Mammary epithelial cell (primary cell): ENCODE measurements at regions not wholly inside any gene's neighbourhood (a gene's known extent, or its start where the extent isn't known, plus 50 kb on each side); places are given as distances from the start of the nearest gene placed in this dataset.

ENCODE experiments used
- EZH2 ChIP-seq: IDR thresholded peaks from 2 replicates; pipeline ENCODE4 v1.6.1; 2012; ENCODE audit warnings: low read length, inconsistent platforms, borderline replicate concordance
- TF ChIP-seq, protein P1 (sequence below), 2 donors: IDR thresholded peaks in 1 of 2; conservative IDR thresholded peaks in 1 of 2; 2 replicates each; pipeline ENCODE4 v1.5.1; 2011 to 2012; ENCODE audit warnings: inconsistent platforms in 2 of 2, low read length in 2 of 2, mild to moderate bottlenecking in 2 of 2, control low read depth in 1 of 2, low read depth in 1 of 2; ENCODE audit not compliant: insufficient read depth in 1 of 2; ENCODE audit errors: extremely low read depth in 1 of 2

DNA sequence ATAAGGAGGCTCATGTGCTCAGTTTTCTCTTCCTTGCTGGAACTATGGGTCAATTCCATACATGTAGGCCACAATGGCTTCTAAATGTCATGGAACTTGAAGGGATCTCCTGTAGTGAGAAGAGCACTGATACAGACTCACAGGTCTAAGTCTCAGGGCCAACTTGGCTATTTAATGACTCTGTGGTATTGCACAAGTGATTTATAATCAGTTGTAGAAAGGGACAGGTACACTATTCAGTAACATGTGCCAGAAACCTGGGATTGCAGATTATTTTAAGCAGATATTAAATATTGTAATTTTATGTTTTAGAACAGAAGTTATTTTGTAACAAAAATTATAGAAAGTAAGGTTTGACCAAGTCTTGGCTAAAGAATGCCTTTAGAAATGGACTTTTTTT, 241.5 kb upstream of the PIK3R1 start:
- TF ChIP-seq, protein P1, sequence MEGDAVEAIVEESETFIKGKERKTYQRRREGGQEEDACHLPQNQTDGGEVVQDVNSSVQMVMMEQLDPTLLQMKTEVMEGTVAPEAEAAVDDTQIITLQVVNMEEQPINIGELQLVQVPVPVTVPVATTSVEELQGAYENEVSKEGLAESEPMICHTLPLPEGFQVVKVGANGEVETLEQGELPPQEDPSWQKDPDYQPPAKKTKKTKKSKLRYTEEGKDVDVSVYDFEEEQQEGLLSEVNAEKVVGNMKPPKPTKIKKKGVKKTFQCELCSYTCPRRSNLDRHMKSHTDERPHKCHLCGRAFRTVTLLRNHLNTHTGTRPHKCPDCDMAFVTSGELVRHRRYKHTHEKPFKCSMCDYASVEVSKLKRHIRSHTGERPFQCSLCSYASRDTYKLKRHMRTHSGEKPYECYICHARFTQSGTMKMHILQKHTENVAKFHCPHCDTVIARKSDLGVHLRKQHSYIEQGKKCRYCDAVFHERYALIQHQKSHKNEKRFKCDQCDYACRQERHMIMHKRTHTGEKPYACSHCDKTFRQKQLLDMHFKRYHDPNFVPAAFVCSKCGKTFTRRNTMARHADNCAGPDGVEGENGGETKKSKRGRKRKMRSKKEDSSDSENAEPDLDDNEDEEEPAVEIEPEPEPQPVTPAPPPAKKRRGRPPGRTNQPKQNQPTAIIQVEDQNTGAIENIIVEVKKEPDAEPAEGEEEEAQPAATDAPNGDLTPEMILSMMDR (conservative IDR thresholded peaks at IDR 0.05 in 1 of 2, IDR thresholded peaks at IDR 0.05 in 1 of 2; ENCODE audit: extremely low read depth in 1 of 2, insufficient read depth in 1 of 2, low read depth in 1 of 2, low read length in 2 of 2): no peak
- no peak for TF ChIP-seq EZH2
